Endothelial cell of umbilical vein (primary cell): ENCODE measurements at regions not wholly inside any gene's neighbourhood (a gene's known extent, or its start where the extent isn't known, plus 50 kb on each side); places are given as distances from the start of the nearest gene placed in this dataset.

ENCODE experiments used
- BruUV-seq: library from RNA; stranded (reverse); fragments of 400-500 nt; replicated peaks from 2 replicates; lab custom pipeline; 2021; lab: Mats Ljungman, UMichigan
- CTCF ChIA-PET: fragments of 300-600, 350-600 bp; sonication (Branson Sonifier 250); formaldehyde crosslinking; loops from one replicate; lab custom pipeline; 2021; ENCODE audit warnings: antibody characterized with exemption, inconsistent platforms; lab: Charles Lee
- POLR2A ChIA-PET: fragments of 300-600, 350-600 bp; sonication (Branson Sonifier 250); formaldehyde crosslinking; loops from one replicate; lab custom pipeline; 2021; ENCODE audit warnings: antibody characterized with exemption, inconsistent platforms; lab: Charles Lee
- DNase-seq: peaks from one replicate; pipeline ENCODE4 v3.0.0-alpha.2; 2011; ENCODE audit warnings: low read depth, low spot score
- FAIRE-seq: peaks from 2 replicates; lab custom pipeline; 2011; peaks lifted over from hg19 to GRCh38; lab: Jason Lieb, UNC
- H2AFZ ChIP-seq: 2 replicates; pipeline ENCODE4 v1.6.0; 2012; ENCODE audit warnings: low read depth, low read length, control low read depth, inconsistent platforms
- H3K27ac ChIP-seq: 2 replicates; pipeline ENCODE4 v1.5.1; 2011; ENCODE audit warnings: low read depth, mild to moderate bottlenecking, control low read depth, low read length, moderate library complexity; ENCODE audit not compliant: insufficient read depth
- H3K27me3 ChIP-seq, 2 experiments: 2 replicates each; pipeline versions ENCODE4 v1.6.0 to v1.6.1; 2011; ENCODE audit warnings: low read length in 2 of 2, mixed read lengths in 1 of 2; ENCODE audit not compliant: control insufficient read depth in 2 of 2, insufficient read depth in 2 of 2
- H3K36me3 ChIP-seq, 2 experiments: 2 replicates in 1 of 2; 3 replicates in 1 of 2; pipeline ENCODE4 v1.5.1; 2011; ENCODE audit warnings: low read length in 2 of 2, mild to moderate bottlenecking in 1 of 2, moderate library complexity in 1 of 2; ENCODE audit not compliant: control insufficient read depth in 2 of 2, insufficient read depth in 2 of 2; ENCODE audit errors: extremely low read depth in 1 of 2
- H3K4me1 ChIP-seq: 3 replicates; pipeline ENCODE4 v1.5.1; 2011; ENCODE audit warnings: mild to moderate bottlenecking, low read length; ENCODE audit not compliant: control insufficient read depth, insufficient read depth; ENCODE audit errors: extremely low read depth
- H3K4me2 ChIP-seq: 2 replicates; pipeline ENCODE4 v1.6.1; 2011; ENCODE audit warnings: low read length, control low read depth, mixed read lengths; ENCODE audit not compliant: insufficient read depth
- H3K4me3 ChIP-seq, 3 experiments: fragments of 200-600 bp in 1 of 3; sonication (generic), shearing (Covaris generic) in 1 of 3; replicated peaks in 1 of 3; 2 replicates each; pipeline ENCODE4 v1.5.1; 2011 to 2016; ENCODE audit warnings: control low read depth in 3 of 3, low read length in 3 of 3, mild to moderate bottlenecking in 2 of 3, inconsistent platforms in 1 of 3, low read depth in 1 of 3, moderate library complexity in 1 of 3; ENCODE audit not compliant: insufficient read depth in 1 of 3
- H3K79me2 ChIP-seq: 2 replicates; pipeline ENCODE4 v1.6.0; 2012; ENCODE audit warnings: low read length, inconsistent platforms; ENCODE audit not compliant: control insufficient read depth, insufficient read depth
- H3K9ac ChIP-seq: replicated peaks from 2 replicates; pipeline ENCODE3; 2011; ENCODE audit warnings: low read length, control low read depth; ENCODE audit not compliant: insufficient read depth; ENCODE audit errors: extremely low read depth
- H3K9me1 ChIP-seq: replicated peaks from 3 replicates; pipeline ENCODE4 v1.6.0; 2011; ENCODE audit warnings: mild to moderate bottlenecking, low read length; ENCODE audit not compliant: control insufficient read depth, insufficient read depth; ENCODE audit errors: extremely low read depth
- H3K9me3 ChIP-seq: replicated peaks from 2 replicates; pipeline ENCODE4 v1.5.1; 2012; ENCODE audit warnings: low read length, inconsistent platforms; ENCODE audit not compliant: control insufficient read depth, insufficient read depth
- H4K20me1 ChIP-seq: replicated peaks from 2 replicates; pipeline ENCODE3; 2011; ENCODE audit warnings: mild to moderate bottlenecking, low read length; ENCODE audit not compliant: control insufficient read depth, insufficient read depth; ENCODE audit errors: extremely low read depth
- CTCF ChIP-seq, 2 donors: IDR thresholded peaks; 1 replicate in 1 of 2; 2 replicates in 1 of 2; pipeline ENCODE4 v1.5.1; 2011; ENCODE audit warnings: low read length in 2 of 2, mild to moderate bottlenecking in 2 of 2, moderate library complexity in 2 of 2, control low read depth in 1 of 2, inconsistent platforms in 1 of 2, low read depth in 1 of 2; ENCODE audit not compliant: insufficient read depth in 1 of 2; ENCODE audit errors: extremely low read depth in 1 of 2
- EZH2 ChIP-seq: IDR thresholded peaks from 2 replicates; pipeline ENCODE4 v1.6.1; 2012; ENCODE audit warnings: borderline replicate concordance, low read depth, mild to moderate bottlenecking, moderate library complexity, low read length, inconsistent platforms; ENCODE audit not compliant: severe bottlenecking
- FOS ChIP-seq: IDR thresholded peaks from 2 replicates; pipeline ENCODE4 v1.6.1; 2011; ENCODE audit warnings: mild to moderate bottlenecking, low read length, moderate library complexity, borderline replicate concordance; ENCODE audit not compliant: insufficient read depth
- GATA2 ChIP-seq: IDR thresholded peaks from 2 replicates; pipeline ENCODE4 v1.7.0; 2011; ENCODE audit warnings: low read depth, mild to moderate bottlenecking, moderate library complexity, mixed read lengths, low read length; ENCODE audit not compliant: insufficient read length, insufficient read depth
- JUN ChIP-seq: IDR thresholded peaks from 2 replicates; pipeline ENCODE4 v1.6.1; 2011; ENCODE audit warnings: borderline replicate concordance, low read depth; ENCODE audit not compliant: insufficient read length, insufficient read depth
- MAX ChIP-seq: IDR thresholded peaks from 2 replicates; pipeline ENCODE4 v1.6.1; 2011; ENCODE audit not compliant: insufficient read depth, insufficient read length
- MYC ChIP-seq: IDR thresholded peaks from one replicate; pipeline ENCODE4 v1.6.1; 2011; ENCODE audit warnings: mild to moderate bottlenecking, low read depth, low read length
- POLR2A ChIP-seq: IDR thresholded peaks from 2 replicates; pipeline ENCODE4 v1.6.1; 2012; ENCODE audit warnings: low read depth, mild to moderate bottlenecking, control low read depth, low read length
- POLR2AphosphoS5 ChIP-seq: IDR thresholded peaks from 2 replicates; pipeline ENCODE4 v1.6.1; 2012; ENCODE audit warnings: low read depth, mild to moderate bottlenecking, control low read depth, low read length, moderate library complexity; ENCODE audit not compliant: insufficient read depth
- dilution Hi-C: fragments of 300-500 bp; cut with MboI; formaldehyde crosslinking; loops from one replicate; pipeline ENCODE4 v1.15.0; 2019; ENCODE audit warnings: low sequenced_read_pairs; ENCODE audit not compliant: extremely low pct_ligation_motif_present
- intact Hi-C: fragments of 100-400 bp; cut with micrococcal nuclease; formaldehyde crosslinking; loops from one replicate; pipeline ENCODE4 v1.10.0; 2022

GRCh38 chr2:144325086-144325485 is 194.8 kb downstream of the ZEB2 start:
- Histone ChIP-seq H3K79me2 (peaks cover 7% of the 10 kb centered on the region), H3K4me3 (no peak overlapping the region), H2AFZ (no peak overlapping the region), H3K4me1 (peaks cover 10% of the 10 kb centered on the region), H3K4me2 (no peak overlapping the region), H3K36me3 (no peaks in the 10 kb centered on the region), H3K9me3 (no peaks in the 10 kb centered on the region), H4K20me1 (no peaks in the 10 kb centered on the region), H3K27ac (no peak overlapping the region), H3K27me3 (no peaks in the 10 kb centered on the region), H3K9me1 (no peaks in the 10 kb centered on the region), H3K9ac (no peak overlapping the region)
- dilution Hi-C loops: no loop called here
- no peak for DNase-seq
- intact Hi-C loops: no loop called here
- no peak for TF ChIP-seq CTCF (IDR thresholded peaks at IDR 0.05; ENCODE audit: extremely low read depth in 1 of 2, insufficient read depth in 1 of 2, low read depth in 1 of 2, low read length in 2 of 2)
- TF ChIP-seq MAX: no peak
- TF ChIP-seq MYC: no peak
- no peak for TF ChIP-seq EZH2
- no peak for TF ChIP-seq JUN
- TF ChIP-seq GATA2: no peak
- no peak for TF ChIP-seq POLR2A
- no peak for TF ChIP-seq FOS
- no peak for TF ChIP-seq POLR2AphosphoS5
- ChIA-PET POLR2A (no interaction called here), CTCF (interaction anchor here (0.8 kb wide), 1 partner anchor 14 kb away, joined by 3 read pairs; no protein-coding TSS in a partner anchor)
- no TSS peak for BruUV-seq
- no peak for FAIRE-seq
